H9 (cell line): ENCODE measurements at regions not wholly inside any gene's neighbourhood (a gene's known extent, or its start where the extent isn't known, plus 50 kb on each side); places are given as distances from the start of the nearest gene placed in this dataset.

Source experiments
- DNase-seq: peaks from one replicate; pipeline ENCODE4 v3.0.0-alpha.2; 2017
- H2AFZ ChIP-seq: one replicate; pipeline ENCODE4 v1.6.1; 2013; ENCODE audit warnings: mild to moderate bottlenecking, low read length, control low read depth, moderate library complexity
- H2AK5ac ChIP-seq: 2 replicates; pipeline ENCODE4 v1.6.1; 2013; ENCODE audit warnings: low read length, control low read depth, mixed read lengths; ENCODE audit not compliant: insufficient read length
- H2BK120ac ChIP-seq: one replicate; pipeline ENCODE4 v1.6.1; 2013; ENCODE audit warnings: low read depth, mild to moderate bottlenecking, low read length, control low read depth, inconsistent platforms; ENCODE audit not compliant: poor library complexity, severe bottlenecking
- H2BK12ac ChIP-seq: 2 replicates; pipeline ENCODE4 v1.6.1; 2013; ENCODE audit warnings: low read length, control low read depth, mixed read lengths, low read depth; ENCODE audit not compliant: insufficient read length
- H2BK15ac ChIP-seq: 2 replicates; pipeline ENCODE4 v1.6.1; 2013; ENCODE audit warnings: low read depth, low read length, control low read depth
- H2BK20ac ChIP-seq: one replicate; pipeline ENCODE4 v1.6.1; 2013; ENCODE audit warnings: low read depth, mild to moderate bottlenecking, low read length, control low read depth, inconsistent platforms; ENCODE audit not compliant: poor library complexity, severe bottlenecking
- H2BK5ac ChIP-seq: 2 replicates; pipeline ENCODE4 v1.6.1; 2013; ENCODE audit warnings: low read length, control low read depth, mixed read lengths; ENCODE audit not compliant: insufficient read length
- H3K14ac ChIP-seq: 2 replicates; pipeline ENCODE4 v1.6.1; 2013; ENCODE audit warnings: low read length, control low read depth; ENCODE audit not compliant: insufficient read depth
- H3K18ac ChIP-seq: 2 replicates; pipeline ENCODE4 v1.6.1; 2013; ENCODE audit warnings: low read depth, mild to moderate bottlenecking, mixed read lengths, low read length, control low read depth; ENCODE audit not compliant: insufficient read length
- H3K23ac ChIP-seq: 2 replicates; pipeline ENCODE4 v1.6.1; 2013; ENCODE audit warnings: low read length, control low read depth, mixed read lengths, low read depth; ENCODE audit not compliant: insufficient read length
- H3K23me2 ChIP-seq: 2 replicates; pipeline ENCODE4 v1.6.1; 2013; ENCODE audit warnings: low read depth, mild to moderate bottlenecking, mixed read lengths, low read length, control low read depth; ENCODE audit not compliant: insufficient read length, poor library complexity, severe bottlenecking
- H3K27ac ChIP-seq: 2 replicates; pipeline ENCODE4 v1.5.1; 2013; ENCODE audit warnings: low read length, control low read depth, mixed read lengths, low read depth; ENCODE audit not compliant: insufficient read length
- H3K27me3 ChIP-seq: 2 replicates; pipeline ENCODE4 v1.6.1; 2013; ENCODE audit warnings: low read length, control low read depth, inconsistent platforms; ENCODE audit not compliant: insufficient read depth
- H3K4ac ChIP-seq: 2 replicates; pipeline ENCODE4 v1.6.1; 2013; ENCODE audit warnings: low read depth, mild to moderate bottlenecking, control low read depth, inconsistent platforms, low read length, moderate library complexity
- H3K4me1 ChIP-seq: 2 replicates; pipeline ENCODE4 v1.6.1; 2013; ENCODE audit warnings: low read length, control low read depth, inconsistent platforms; ENCODE audit not compliant: insufficient read depth
- H3K4me2 ChIP-seq: 2 replicates; pipeline ENCODE4 v1.6.1; 2013; ENCODE audit warnings: low read length, control low read depth, mixed read lengths; ENCODE audit not compliant: insufficient read length, insufficient read depth
- H3K56ac ChIP-seq: 2 replicates; pipeline ENCODE4 v1.6.1; 2013; ENCODE audit warnings: low read depth, mild to moderate bottlenecking, mixed read lengths, low read length, control low read depth; ENCODE audit not compliant: insufficient read length
- H3K79me1 ChIP-seq: 2 replicates; pipeline ENCODE4 v1.6.1; 2013; ENCODE audit warnings: low read depth, mild to moderate bottlenecking, moderate library complexity, low read length, control low read depth, inconsistent platforms; ENCODE audit not compliant: insufficient read depth, poor library complexity, severe bottlenecking
- H3K79me2 ChIP-seq: 2 replicates; pipeline ENCODE4 v1.6.1; 2013; ENCODE audit warnings: low read length, control low read depth, inconsistent platforms; ENCODE audit not compliant: insufficient read depth
- H3K9ac ChIP-seq: 2 replicates; pipeline ENCODE4 v1.6.1; 2013; ENCODE audit warnings: low read length, control low read depth, mixed read lengths; ENCODE audit not compliant: insufficient read length; ENCODE audit errors: extremely low read depth
- H3K9me3 ChIP-seq: one replicate; pipeline ENCODE4 v1.6.1; 2013; ENCODE audit warnings: low read depth, low read length, inconsistent platforms; ENCODE audit not compliant: control insufficient read depth
- H3T11ph ChIP-seq: one replicate; pipeline ENCODE4 v1.6.1; 2013; ENCODE audit warnings: mild to moderate bottlenecking, low read length, control low read depth, inconsistent platforms
- H4K20me1 ChIP-seq: one replicate; pipeline ENCODE4 v1.6.1; 2013; ENCODE audit not compliant: control insufficient read depth, insufficient read length, insufficient read depth
- H4K5ac ChIP-seq: 2 replicates; pipeline ENCODE4 v1.6.1; 2013; ENCODE audit warnings: low read depth, mild to moderate bottlenecking, mixed read lengths, low read length, control low read depth; ENCODE audit not compliant: insufficient read length
- H4K8ac ChIP-seq: replicated peaks from 2 replicates; pipeline ENCODE4 v1.6.1; 2013; ENCODE audit warnings: low read length, control low read depth, mixed read lengths, low read depth; ENCODE audit not compliant: insufficient read length
- H4K91ac ChIP-seq: 2 replicates; pipeline ENCODE4 v1.6.1; 2013; ENCODE audit warnings: low read depth, mild to moderate bottlenecking, moderate library complexity, mixed read lengths, low read length, control low read depth; ENCODE audit not compliant: insufficient read length
- H3K27ac Mint-ChIP-seq, 3 experiments: 2 replicates in 2 of 3; 3 replicates in 1 of 3; pipeline ENCODE4 v1.8.0; 2020 to 2021; ENCODE audit warnings: mixed read lengths in 3 of 3, mild to moderate bottlenecking in 1 of 3, moderate library complexity in 1 of 3
- H3K27me3 Mint-ChIP-seq: 2 replicates; pipeline ENCODE4 v1.8.0; 2021; ENCODE audit warnings: low read depth, mild to moderate bottlenecking, moderate library complexity, mixed read lengths
- H3K36me3 Mint-ChIP-seq, 3 experiments: 2 replicates in 2 of 3; 3 replicates in 1 of 3; pipeline ENCODE4 v1.8.0; 2020 to 2021; ENCODE audit warnings: low read depth in 3 of 3, mixed read lengths in 3 of 3; ENCODE audit not compliant: insufficient read depth in 1 of 3
- H3K4me1 Mint-ChIP-seq, 2 experiments: 2 replicates each; pipeline ENCODE4 v1.8.0; 2020; ENCODE audit warnings: mixed read lengths in 2 of 2
- H3K4me3 Mint-ChIP-seq, 2 experiments: 2 replicates in 1 of 2; 3 replicates in 1 of 2; pipeline ENCODE4 v1.8.0; 2020 to 2021; ENCODE audit warnings: mild to moderate bottlenecking in 2 of 2, mixed read lengths in 2 of 2, moderate library complexity in 1 of 2
- H3K9me3 Mint-ChIP-seq, 2 experiments: 2 replicates in 1 of 2; 3 replicates in 1 of 2; pipeline ENCODE4 v1.8.0; 2020; ENCODE audit warnings: mild to moderate bottlenecking in 2 of 2, mixed read lengths in 2 of 2, moderate library complexity in 1 of 2
- WGBS: extraction: QIAGEN DNeasy Blood & Tissue Kit; methylation state at CpG from one replicate; pipeline ENCODE4 v1.1.7; 2013; ENCODE audit warnings: missing lambda C conversion rate, low lambda C conversion rate, mixed read lengths; ENCODE audit not compliant: insufficient read length; ENCODE audit errors: extremely low coverage; 5-methylcytosine and 5-hydroxymethylcytosine counted together
- TF ChIP-seq, protein P1 (sequence below): fragments of 200-600 bp; sonication (generic); conservative IDR thresholded peaks from 3 replicates; pipeline ENCODE4 v1.8.0; 2021; ENCODE audit warnings: antibody characterized with exemption, mild to moderate bottlenecking

DNA sequence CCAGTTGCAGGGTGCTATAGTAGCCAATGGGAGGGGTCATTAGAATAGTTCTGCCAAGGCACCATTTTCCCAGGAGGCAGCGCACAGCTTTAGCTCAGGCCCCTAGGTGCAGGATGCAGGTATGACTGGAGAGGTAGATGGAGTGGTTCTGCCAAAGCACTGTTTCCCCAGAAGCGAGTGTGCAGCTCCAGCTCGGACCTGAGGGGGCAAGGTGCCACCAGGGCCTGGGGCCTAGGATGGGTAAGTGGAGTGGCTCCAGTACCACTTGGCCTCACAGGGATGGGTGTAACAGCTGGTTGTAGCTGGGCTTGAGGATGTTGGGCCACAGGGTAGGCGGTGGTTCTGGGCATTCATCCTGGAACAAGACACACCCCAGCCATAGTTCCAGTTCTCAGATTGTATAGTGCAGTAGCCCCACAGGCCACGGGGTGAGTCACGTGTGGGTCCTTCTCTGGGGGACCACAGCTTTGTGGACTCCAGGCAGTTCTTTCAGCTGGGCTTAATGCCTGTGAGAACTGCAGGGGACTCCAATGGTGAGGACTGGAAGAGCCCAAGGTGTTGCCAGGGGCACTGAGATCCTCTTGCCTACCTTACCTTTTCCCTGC lies 185.5 kb upstream of the ANKH start:
- no peak overlapping the region for H3K18ac ChIP-seq
- no peak overlapping the region for H2BK12ac ChIP-seq
- H3K14ac ChIP-seq = peak overlapping the region; percentile 24; the same call in 1 of the 2 replicates
- no peak overlapping the region for H4K8ac ChIP-seq
- H4K5ac ChIP-seq = no peak overlapping the region
- H3K36me3 Mint-ChIP-seq = no peaks in the 10 kb centered on the region
- H3K23ac ChIP-seq = no peak overlapping the region
- no peaks in the 10 kb centered on the region for H3K79me2 ChIP-seq
- no peaks in the 10 kb centered on the region for H3K4me1 ChIP-seq
- H2AK5ac ChIP-seq = no peak overlapping the region
- H4K20me1 ChIP-seq = no peaks in the 10 kb centered on the region
- no peak overlapping the region for H4K91ac ChIP-seq
- WGBS = no CpG with 5 or more reads among the region's 6 CpGs
- H3K27me3 Mint-ChIP-seq = no peaks in the 10 kb centered on the region
- H3K27ac Mint-ChIP-seq = no peak overlapping the region; a peak in 1 of 7 replicates
- H3K4me1 Mint-ChIP-seq = no peaks in the 10 kb centered on the region
- H2BK120ac ChIP-seq = no peak overlapping the region
- H3K4me3 Mint-ChIP-seq = no peak overlapping the region
- no peaks in the 10 kb centered on the region for H3K23me2 ChIP-seq
- H3K27ac ChIP-seq = no peak overlapping the region
- DNase-seq = no peak
- H2BK15ac ChIP-seq = no peak overlapping the region
- H3K79me1 ChIP-seq = no peaks in the 10 kb centered on the region
- TF ChIP-seq, protein P1, sequence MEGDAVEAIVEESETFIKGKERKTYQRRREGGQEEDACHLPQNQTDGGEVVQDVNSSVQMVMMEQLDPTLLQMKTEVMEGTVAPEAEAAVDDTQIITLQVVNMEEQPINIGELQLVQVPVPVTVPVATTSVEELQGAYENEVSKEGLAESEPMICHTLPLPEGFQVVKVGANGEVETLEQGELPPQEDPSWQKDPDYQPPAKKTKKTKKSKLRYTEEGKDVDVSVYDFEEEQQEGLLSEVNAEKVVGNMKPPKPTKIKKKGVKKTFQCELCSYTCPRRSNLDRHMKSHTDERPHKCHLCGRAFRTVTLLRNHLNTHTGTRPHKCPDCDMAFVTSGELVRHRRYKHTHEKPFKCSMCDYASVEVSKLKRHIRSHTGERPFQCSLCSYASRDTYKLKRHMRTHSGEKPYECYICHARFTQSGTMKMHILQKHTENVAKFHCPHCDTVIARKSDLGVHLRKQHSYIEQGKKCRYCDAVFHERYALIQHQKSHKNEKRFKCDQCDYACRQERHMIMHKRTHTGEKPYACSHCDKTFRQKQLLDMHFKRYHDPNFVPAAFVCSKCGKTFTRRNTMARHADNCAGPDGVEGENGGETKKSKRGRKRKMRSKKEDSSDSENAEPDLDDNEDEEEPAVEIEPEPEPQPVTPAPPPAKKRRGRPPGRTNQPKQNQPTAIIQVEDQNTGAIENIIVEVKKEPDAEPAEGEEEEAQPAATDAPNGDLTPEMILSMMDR = no peak
- no peak overlapping the region for H3T11ph ChIP-seq
- no peaks in the 10 kb centered on the region; a peak in 1 of 5 replicates for H3K9me3 Mint-ChIP-seq
- no peak overlapping the region for H2AFZ ChIP-seq
- H2BK5ac ChIP-seq = no peak overlapping the region
- no peak overlapping the region for H2BK20ac ChIP-seq
- H3K4me2 ChIP-seq = no peak overlapping the region
- no peak overlapping the region for H3K56ac ChIP-seq
- no peak overlapping the region for H3K9ac ChIP-seq
- no peak overlapping the region for H3K4ac ChIP-seq
- H3K27me3 ChIP-seq = no peaks in the 10 kb centered on the region
- H3K9me3 ChIP-seq = no peaks in the 10 kb centered on the region
